Calu3 (cell line): ENCODE measurements at regions not wholly inside any gene's neighbourhood (a gene's known extent, or its start where the extent isn't known, plus 50 kb on each side); places are given as distances from the start of the nearest gene placed in this dataset.

Experiments
- BruUV-seq: library from RNA; stranded (reverse); fragments of 400-500 nt; replicated peaks from 2 replicates; lab custom pipeline; 2021; lab: Mats Ljungman, UMichigan
- CTCF ChIA-PET: fragments of 300-600 bp; sonication (Branson Sonifier 250); formaldehyde crosslinking; loops from one replicate; lab custom pipeline; 2022; ENCODE audit warnings: antibody characterized with exemption; lab: Charles Lee
- DNase-seq: peaks from one replicate; pipeline ENCODE4 v3.0.0; 2022
- H3K27ac Mint-ChIP-seq: one replicate; pipeline ENCODE4 v1.8.0; 2022; ENCODE audit warnings: mixed read lengths; ENCODE audit not compliant: unreplicated experiment
- H3K27me3 Mint-ChIP-seq: one replicate; pipeline ENCODE4 v1.8.0; 2022; ENCODE audit warnings: mixed read lengths; ENCODE audit not compliant: unreplicated experiment
- H3K36me3 Mint-ChIP-seq: one replicate; pipeline ENCODE4 v1.8.0; 2022; ENCODE audit warnings: mild to moderate bottlenecking, moderate library complexity, mixed read lengths; ENCODE audit not compliant: insufficient read depth, unreplicated experiment
- H3K4me1 Mint-ChIP-seq: one replicate; pipeline ENCODE4 v1.8.0; 2022; ENCODE audit warnings: mild to moderate bottlenecking, low read depth, mixed read lengths; ENCODE audit not compliant: unreplicated experiment
- H3K4me3 Mint-ChIP-seq: one replicate; pipeline ENCODE4 v1.8.0; 2022; ENCODE audit warnings: mild to moderate bottlenecking, low read depth, moderate library complexity, mixed read lengths; ENCODE audit not compliant: unreplicated experiment
- H3K9me3 Mint-ChIP-seq: one replicate; pipeline ENCODE4 v1.8.0; 2022; ENCODE audit warnings: low read depth, mixed read lengths; ENCODE audit not compliant: unreplicated experiment
- intact Hi-C: fragments of 100-400 bp; cut with micrococcal nuclease; formaldehyde crosslinking; loops from one replicate; pipeline ENCODE4 v1.10.0; 2022; ENCODE audit not compliant: unreplicated experiment
- TF ChIP-seq, protein P1 (sequence below): fragments of 200-600 bp; IDR thresholded peaks from one replicate; pipeline ENCODE4 v1.8.0; 2022; ENCODE audit warnings: antibody characterized with exemption; ENCODE audit not compliant: unreplicated experiment

- CTCF ChIA-PET = no interaction called here
- H3K9me3 Mint-ChIP-seq = peaks cover 9% of the 10 kb centered on the region
- no peak overlapping the region for H3K27ac Mint-ChIP-seq
- BruUV-seq = no TSS peak
- intact Hi-C loops = no loop called here
- H3K36me3 Mint-ChIP-seq = no peaks in the 10 kb centered on the region
- no peak for DNase-seq
- no peaks in the 10 kb centered on the region for H3K27me3 Mint-ChIP-seq
- H3K4me1 Mint-ChIP-seq = no peaks in the 10 kb centered on the region
- H3K4me3 Mint-ChIP-seq = no peak overlapping the region
- TF ChIP-seq, protein P1, sequence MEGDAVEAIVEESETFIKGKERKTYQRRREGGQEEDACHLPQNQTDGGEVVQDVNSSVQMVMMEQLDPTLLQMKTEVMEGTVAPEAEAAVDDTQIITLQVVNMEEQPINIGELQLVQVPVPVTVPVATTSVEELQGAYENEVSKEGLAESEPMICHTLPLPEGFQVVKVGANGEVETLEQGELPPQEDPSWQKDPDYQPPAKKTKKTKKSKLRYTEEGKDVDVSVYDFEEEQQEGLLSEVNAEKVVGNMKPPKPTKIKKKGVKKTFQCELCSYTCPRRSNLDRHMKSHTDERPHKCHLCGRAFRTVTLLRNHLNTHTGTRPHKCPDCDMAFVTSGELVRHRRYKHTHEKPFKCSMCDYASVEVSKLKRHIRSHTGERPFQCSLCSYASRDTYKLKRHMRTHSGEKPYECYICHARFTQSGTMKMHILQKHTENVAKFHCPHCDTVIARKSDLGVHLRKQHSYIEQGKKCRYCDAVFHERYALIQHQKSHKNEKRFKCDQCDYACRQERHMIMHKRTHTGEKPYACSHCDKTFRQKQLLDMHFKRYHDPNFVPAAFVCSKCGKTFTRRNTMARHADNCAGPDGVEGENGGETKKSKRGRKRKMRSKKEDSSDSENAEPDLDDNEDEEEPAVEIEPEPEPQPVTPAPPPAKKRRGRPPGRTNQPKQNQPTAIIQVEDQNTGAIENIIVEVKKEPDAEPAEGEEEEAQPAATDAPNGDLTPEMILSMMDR = no peak
Observed at GRCh38 chr17:54277868-54278267, 455.1 kb downstream of the KIF2B start.

- H3K36me3 Mint-ChIP-seq = no peaks in the 10 kb centered on the region
- TF ChIP-seq, protein P1 = no peak
- intact Hi-C loops = no loop called here
- H3K27me3 Mint-ChIP-seq = no peaks in the 10 kb centered on the region
- CTCF ChIA-PET = no interaction called here
- peaks cover 12% of the 10 kb centered on the region for H3K9me3 Mint-ChIP-seq
- H3K27ac Mint-ChIP-seq = no peak overlapping the region
- BruUV-seq = no TSS peak
- DNase-seq = no peak
- no peak overlapping the region for H3K4me3 Mint-ChIP-seq
- H3K4me1 Mint-ChIP-seq = no peaks in the 10 kb centered on the region
Observed at GRCh38 chr17:54280741-54281140, 458.0 kb downstream of the KIF2B start.

DNA sequence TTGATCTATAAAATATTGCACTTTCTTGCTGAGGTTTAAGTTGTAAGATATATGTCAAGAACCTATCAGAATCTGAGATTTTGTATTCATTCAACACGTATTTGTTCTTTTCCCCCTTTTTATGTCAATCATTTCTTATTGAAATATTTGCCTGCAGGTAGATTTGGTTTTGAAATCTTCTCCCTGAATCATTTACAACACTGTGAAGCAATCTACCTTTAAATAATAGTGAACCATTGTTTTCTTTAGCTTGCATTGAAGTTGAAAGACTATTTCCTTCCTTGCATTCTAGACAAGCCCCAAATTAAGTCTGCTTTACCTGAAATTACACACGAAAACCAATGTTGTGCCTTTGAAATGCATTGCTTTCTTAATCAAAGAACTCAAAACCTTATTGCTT lies 460.2 kb downstream of the KIF2B start:
- TF ChIP-seq, protein P1 = no peak
- no peak overlapping the region for H3K4me3 Mint-ChIP-seq
- no peak overlapping the region for H3K27ac Mint-ChIP-seq
- peaks cover 9% of the 10 kb centered on the region for H3K9me3 Mint-ChIP-seq
- BruUV-seq = no TSS peak
- CTCF ChIA-PET = no interaction called here
- intact Hi-C loops = no loop called here
- DNase-seq = no peak
- H3K4me1 Mint-ChIP-seq = no peaks in the 10 kb centered on the region
- no peaks in the 10 kb centered on the region for H3K36me3 Mint-ChIP-seq
- no peaks in the 10 kb centered on the region for H3K27me3 Mint-ChIP-seq

- TF ChIP-seq, protein P1 = no peak
- Mint-ChIP-seq H3K36me3 (no peaks in the 10 kb centered on the region), H3K27me3 (no peaks in the 10 kb centered on the region), H3K4me3 (no peak overlapping the region), H3K9me3 (peaks cover 6% of the 10 kb centered on the region), H3K27ac (no peak overlapping the region), H3K4me1 (no peaks in the 10 kb centered on the region)
- DNase-seq = no peak
- intact Hi-C loops = loop anchor here (5.0 kb wide), 1 partner anchor 800 kb away; no protein-coding TSS in a partner anchor
- CTCF ChIA-PET = no interaction called here
- BruUV-seq = no TSS peak
Observed at GRCh38 chr17:54307351-54307750, 484.6 kb downstream of the KIF2B start.
